Activated naive CD4-positive, alpha-beta T cell treated with anti-CD3 and anti-CD28 coated beads, Interleukin-2, amount 10 ng/mL, durations not matched to agents 7 days and 5 days (primary cell): ENCODE measurements at regions not wholly inside any gene's neighbourhood (a gene's known extent, or its start where the extent isn't known, plus 50 kb on each side); places are given as distances from the start of the nearest gene placed in this dataset.
"Not testable (repeated sequence)": the region's sequence is repeated elsewhere in the genome, so short reads cannot be mapped to it uniquely, and the experiment has no call there.

Experiments
- CTCF ChIA-PET: fragments of 350-600 bp; sonication (Branson Sonifier 250); formaldehyde crosslinking; loops from one replicate; lab custom pipeline; 2021; ENCODE audit warnings: antibody characterized with exemption; lab: Charles Lee
- DNase-seq: peaks from one replicate; pipeline ENCODE4 v3.0.0-alpha.2; 2020
- H3K27ac Mint-ChIP-seq: one replicate; pipeline ENCODE4 v1.8.0; 2021; ENCODE audit warnings: mild to moderate bottlenecking, moderate library complexity, mixed read lengths
- H3K27me3 Mint-ChIP-seq: one replicate; pipeline ENCODE4 v1.8.0; 2021; ENCODE audit warnings: mild to moderate bottlenecking, mixed read lengths
- H3K36me3 Mint-ChIP-seq: one replicate; pipeline ENCODE4 v1.8.0; 2021; ENCODE audit warnings: mixed read lengths
- H3K4me1 Mint-ChIP-seq: one replicate; pipeline ENCODE4 v1.8.0; 2021; ENCODE audit warnings: mixed read lengths
- H3K4me3 Mint-ChIP-seq: one replicate; pipeline ENCODE4 v1.8.0; 2021; ENCODE audit warnings: mild to moderate bottlenecking, moderate library complexity, mixed read lengths
- H3K9me3 Mint-ChIP-seq: one replicate; pipeline ENCODE4 v1.8.0; 2021; ENCODE audit warnings: mixed read lengths

DNA sequence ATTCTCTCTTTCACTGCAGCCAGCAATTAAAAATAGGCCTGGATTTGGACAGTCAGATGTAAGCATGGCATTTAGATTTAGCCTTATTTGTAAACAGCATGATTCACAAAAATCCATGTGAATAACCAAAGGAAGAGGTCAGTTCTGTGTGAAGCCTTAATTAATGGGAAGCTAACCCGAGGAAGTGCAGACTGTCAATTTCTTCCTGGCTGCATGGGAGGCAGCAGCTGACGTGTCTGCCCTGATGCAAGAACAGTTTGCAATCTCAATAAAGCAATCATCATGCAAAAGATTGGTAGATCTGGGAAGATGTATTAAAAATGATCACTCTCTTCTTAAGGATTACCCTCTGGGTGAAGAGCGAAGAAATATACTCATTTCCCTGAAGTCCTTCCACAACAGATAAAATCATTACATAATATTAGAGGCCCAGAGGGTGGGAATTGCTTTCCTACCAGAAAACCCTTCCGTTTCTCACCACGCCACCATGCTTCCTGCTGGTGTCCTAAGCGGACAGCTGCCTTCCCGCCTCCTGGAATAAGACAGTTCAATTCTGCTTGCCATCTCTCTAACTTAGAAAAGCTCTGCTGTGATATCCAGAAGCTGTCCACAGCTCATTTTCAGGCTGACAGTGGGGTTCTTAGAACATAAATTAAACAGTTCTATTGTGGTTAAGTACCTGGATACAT lies 526.7 kb upstream of the NRP1 start:
- Mint-ChIP-seq H3K4me1 (no peaks in the 10 kb centered on the region), H3K27me3 (no peaks in the 10 kb centered on the region), H3K36me3 (no peaks in the 10 kb centered on the region), H3K9me3 (no peaks in the 10 kb centered on the region), H3K27ac (no peak overlapping the region), H3K4me3 (no peak overlapping the region)
- DNase-seq, result no peak
- CTCF ChIA-PET, result no interaction called here

GRCh38 chr10:33860552-33860951 lies 526.1 kb upstream of the NRP1 start:
- no peak overlapping the region for H3K27ac Mint-ChIP-seq
- no peaks in the 10 kb centered on the region for H3K4me1 Mint-ChIP-seq
- no peaks in the 10 kb centered on the region for H3K9me3 Mint-ChIP-seq
- no peaks in the 10 kb centered on the region for H3K36me3 Mint-ChIP-seq
- DNase-seq, result no peak
- no peaks in the 10 kb centered on the region for H3K27me3 Mint-ChIP-seq
- CTCF ChIA-PET, result no interaction called here
- H3K4me3 Mint-ChIP-seq, result no peak overlapping the region

DNA sequence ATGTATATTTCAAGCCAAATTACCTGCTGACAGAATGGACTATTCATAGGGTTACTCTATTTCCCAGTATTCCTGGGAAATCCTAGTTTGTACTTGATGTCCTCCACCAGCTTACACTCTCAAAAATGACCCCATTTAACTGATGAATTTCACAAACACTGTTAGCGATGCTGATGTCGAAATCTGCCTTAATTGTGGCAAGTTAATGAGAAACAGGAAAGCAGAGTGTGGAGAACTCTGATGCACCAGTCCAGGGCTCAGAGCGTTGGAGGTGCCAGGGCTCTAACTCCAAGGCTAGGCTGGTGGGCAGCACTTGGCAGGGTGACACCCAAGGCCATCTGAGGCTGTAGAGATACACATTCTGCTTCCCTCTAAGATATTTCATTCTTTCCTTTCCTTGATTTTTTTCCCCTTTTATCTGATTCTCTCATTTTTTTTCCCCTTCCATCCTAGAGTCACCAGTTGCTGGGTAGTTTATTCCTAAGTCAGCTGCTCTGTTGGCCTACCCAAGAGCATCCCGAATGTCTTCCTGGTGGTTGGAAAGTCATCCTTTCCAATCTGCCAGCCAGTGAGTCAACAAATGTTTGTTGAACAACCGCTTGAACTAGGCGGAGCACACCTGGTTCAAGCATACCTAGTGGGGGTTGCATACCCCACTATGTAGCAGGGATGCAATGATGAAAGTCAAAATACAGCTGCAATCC lies 525.0 kb upstream of the NRP1 start:
- no peaks in the 10 kb centered on the region for H3K36me3 Mint-ChIP-seq
- H3K9me3 Mint-ChIP-seq, result no peaks in the 10 kb centered on the region
- H3K27ac Mint-ChIP-seq, result no peak overlapping the region
- no peaks in the 10 kb centered on the region for H3K4me1 Mint-ChIP-seq
- H3K27me3 Mint-ChIP-seq, result no peaks in the 10 kb centered on the region
- H3K4me3 Mint-ChIP-seq, result no peak overlapping the region
- no peak for DNase-seq
- CTCF ChIA-PET, result no interaction called here

DNA sequence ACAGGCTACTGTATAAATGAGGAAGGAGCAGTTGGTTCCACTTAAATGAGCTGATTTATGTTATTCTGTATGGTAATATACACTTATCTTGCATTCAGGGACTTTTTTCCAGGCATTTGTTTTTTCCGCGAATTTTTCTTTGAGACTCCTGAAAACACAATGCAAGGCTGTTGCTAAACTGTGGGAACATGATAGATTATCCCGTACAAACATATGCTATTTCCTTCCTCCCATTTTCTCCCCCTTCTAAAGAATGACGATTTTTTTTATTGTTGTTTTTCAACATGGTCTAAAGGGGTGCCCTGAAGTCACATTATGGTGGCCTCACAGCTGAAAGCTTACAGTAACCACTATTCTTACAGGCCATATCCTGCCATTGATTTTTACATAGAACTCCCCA lies 523.9 kb upstream of the NRP1 start:
- Mint-ChIP-seq H3K27ac (no peak overlapping the region), H3K36me3 (no peaks in the 10 kb centered on the region), H3K4me3 (no peak overlapping the region), H3K9me3 (no peaks in the 10 kb centered on the region), H3K4me1 (no peaks in the 10 kb centered on the region), H3K27me3 (no peaks in the 10 kb centered on the region)
- CTCF ChIA-PET, result no interaction called here
- no peak for DNase-seq

- H3K36me3 Mint-ChIP-seq, CTCF ChIA-PET, DNase-seq, H3K27ac Mint-ChIP-seq, H3K27me3 Mint-ChIP-seq, H3K9me3 Mint-ChIP-seq, H3K4me1 Mint-ChIP-seq, H3K4me3 Mint-ChIP-seq: not testable (repeated sequence)
These were observed 518.8 kb upstream of the NRP1 start for GRCh38 chr10:33853221-33853620.

DNA sequence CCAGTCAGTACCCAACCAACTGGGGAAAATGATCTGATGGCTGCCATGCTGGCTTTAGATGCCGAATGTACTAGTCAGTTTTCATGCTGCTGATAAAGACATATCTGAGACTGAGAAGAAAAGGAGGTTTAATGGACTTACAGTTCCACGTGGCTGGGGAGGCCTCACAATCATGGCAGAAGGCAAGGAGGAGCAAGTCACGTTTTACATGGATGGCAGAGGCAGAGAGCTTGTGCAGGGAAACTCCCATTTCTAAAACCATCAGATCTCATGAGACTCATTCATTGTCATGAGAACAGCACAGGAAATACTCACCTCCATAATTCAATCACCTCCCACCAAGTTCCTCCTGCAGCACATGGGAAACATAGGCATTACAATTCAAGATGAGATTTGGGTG lies 508.9 kb upstream of the NRP1 start:
- Mint-ChIP-seq H3K4me1 (no peaks in the 10 kb centered on the region), H3K36me3 (no peaks in the 10 kb centered on the region), H3K27me3 (no peaks in the 10 kb centered on the region), H3K4me3 (no peak overlapping the region), H3K9me3 (peaks cover 8% of the 10 kb centered on the region), H3K27ac (no peak overlapping the region)
- no peak for DNase-seq
- CTCF ChIA-PET, result no interaction called here

DNA sequence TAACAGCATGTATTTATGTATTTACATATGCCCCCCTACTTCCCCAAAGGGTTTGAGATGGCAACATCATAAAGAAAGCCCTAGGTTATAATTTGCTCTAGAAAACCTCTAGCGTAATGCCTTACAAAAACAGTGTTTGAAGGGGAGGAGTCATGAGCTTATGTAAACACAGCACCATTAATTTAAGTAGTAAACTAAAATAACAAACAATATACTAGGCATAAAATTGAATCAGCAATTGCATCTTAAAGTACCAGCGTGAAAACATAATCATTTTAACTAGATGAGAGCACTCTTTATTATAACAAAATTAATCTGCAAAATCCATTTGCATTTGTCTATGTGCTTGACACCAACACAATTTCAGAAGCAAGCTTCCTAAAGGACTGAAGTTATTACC lies 507.2 kb upstream of the NRP1 start:
- H3K9me3 Mint-ChIP-seq, result peaks cover 8% of the 10 kb centered on the region
- no peak overlapping the region for H3K27ac Mint-ChIP-seq
- no peak for DNase-seq
- CTCF ChIA-PET, result no interaction called here
- no peaks in the 10 kb centered on the region for H3K27me3 Mint-ChIP-seq
- no peaks in the 10 kb centered on the region for H3K4me1 Mint-ChIP-seq
- H3K36me3 Mint-ChIP-seq, result no peaks in the 10 kb centered on the region
- no peak overlapping the region for H3K4me3 Mint-ChIP-seq

DNA sequence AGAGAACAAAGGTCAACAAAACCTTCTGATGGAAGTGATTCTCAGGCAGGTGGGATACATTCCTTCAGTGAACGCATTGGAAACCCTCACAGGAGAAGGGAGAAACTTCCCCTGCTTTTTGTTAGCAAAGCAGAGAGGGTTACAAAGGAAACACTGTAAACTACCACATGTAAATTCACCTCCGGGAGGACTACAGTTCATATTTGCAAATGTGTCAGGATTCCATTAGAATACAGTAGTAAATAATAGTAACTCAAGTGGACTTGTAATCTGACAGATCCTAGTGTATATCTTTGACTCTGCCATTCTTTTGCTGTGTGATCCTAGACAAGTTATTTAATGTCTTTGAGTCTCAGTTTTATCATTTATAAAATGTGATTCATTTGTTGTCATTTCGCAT lies 504.3 kb upstream of the NRP1 start:
- Mint-ChIP-seq H3K27me3 (no peaks in the 10 kb centered on the region), H3K27ac (no peak overlapping the region), H3K36me3 (no peaks in the 10 kb centered on the region), H3K4me3 (no peak overlapping the region), H3K9me3 (peaks cover 5% of the 10 kb centered on the region), H3K4me1 (no peaks in the 10 kb centered on the region)
- DNase-seq, result no peak
- CTCF ChIA-PET, result no interaction called here

DNA sequence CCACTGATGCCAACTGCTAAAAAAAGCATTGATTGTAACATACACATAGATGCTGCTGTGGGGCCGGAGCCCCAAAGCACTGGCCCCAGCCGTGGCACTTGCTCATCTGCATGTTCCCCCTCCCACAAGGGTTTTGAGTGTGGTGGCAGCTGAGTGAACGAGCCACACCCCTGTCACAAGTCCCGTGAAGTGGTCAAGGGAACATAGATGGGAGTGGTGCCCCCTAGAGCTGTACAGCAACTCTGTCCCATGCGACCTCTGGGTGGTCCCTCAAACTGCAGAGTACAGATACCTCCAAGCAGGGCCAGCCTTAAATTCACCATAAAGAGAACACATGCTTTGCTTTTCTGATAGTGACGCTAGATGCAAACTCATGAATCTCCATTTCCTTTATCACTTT lies 503.3 kb upstream of the NRP1 start:
- CTCF ChIA-PET, result no interaction called here
- Mint-ChIP-seq H3K9me3 (no peaks in the 10 kb centered on the region), H3K36me3 (no peaks in the 10 kb centered on the region), H3K4me3 (no peak overlapping the region), H3K4me1 (no peaks in the 10 kb centered on the region), H3K27me3 (no peaks in the 10 kb centered on the region), H3K27ac (no peak overlapping the region)
- DNase-seq, result no peak

DNA sequence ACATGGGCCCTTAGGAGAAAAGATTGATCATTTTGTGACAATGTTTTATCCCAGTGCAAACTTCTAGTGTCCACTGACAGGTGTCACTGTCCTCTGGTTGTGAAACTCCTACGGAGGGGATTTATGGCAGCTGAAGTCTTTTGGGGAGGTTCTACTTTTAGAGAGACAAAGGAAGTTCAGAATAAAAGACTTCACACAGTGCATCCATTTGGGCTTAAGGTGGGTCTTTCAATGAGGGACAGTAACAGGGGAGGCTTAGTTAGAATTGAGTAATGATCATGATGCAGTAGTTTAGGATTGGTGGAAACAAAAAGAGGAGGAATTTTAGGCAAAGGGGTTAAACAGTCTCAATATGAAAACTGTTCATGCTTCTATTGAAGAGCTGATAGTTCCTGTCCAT lies 501.1 kb upstream of the NRP1 start:
- Mint-ChIP-seq H3K27ac (no peak overlapping the region), H3K4me3 (no peak overlapping the region), H3K27me3 (no peaks in the 10 kb centered on the region), H3K9me3 (no peaks in the 10 kb centered on the region), H3K4me1 (no peaks in the 10 kb centered on the region), H3K36me3 (no peaks in the 10 kb centered on the region)
- CTCF ChIA-PET, result no interaction called here
- no peak for DNase-seq

DNA sequence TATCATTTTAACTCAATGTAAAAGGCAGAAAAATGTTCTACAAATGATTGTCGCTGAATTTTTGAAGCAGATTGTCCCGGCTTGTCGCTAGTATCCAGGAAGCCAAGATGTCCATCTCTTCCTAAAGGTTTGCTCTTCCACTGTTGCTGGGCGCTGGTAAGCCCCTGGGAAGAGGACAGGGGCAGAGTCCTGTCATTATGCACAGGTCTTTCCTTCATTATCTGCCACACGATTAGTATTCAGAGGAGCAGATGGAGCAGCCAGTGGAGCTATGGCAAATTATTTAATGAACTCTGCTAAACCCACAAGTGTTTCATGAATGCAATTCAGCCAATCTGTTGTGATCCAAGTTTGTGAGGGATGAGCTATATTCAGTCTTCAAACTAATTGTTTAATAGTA lies 499.1 kb upstream of the NRP1 start:
- no peak for DNase-seq
- H3K27ac Mint-ChIP-seq, result no peak overlapping the region
- peaks cover 9% of the 10 kb centered on the region for H3K9me3 Mint-ChIP-seq
- H3K4me3 Mint-ChIP-seq, result no peak overlapping the region
- H3K4me1 Mint-ChIP-seq, result no peaks in the 10 kb centered on the region
- CTCF ChIA-PET, result no interaction called here
- H3K27me3 Mint-ChIP-seq, result no peaks in the 10 kb centered on the region
- H3K36me3 Mint-ChIP-seq, result no peaks in the 10 kb centered on the region

DNA sequence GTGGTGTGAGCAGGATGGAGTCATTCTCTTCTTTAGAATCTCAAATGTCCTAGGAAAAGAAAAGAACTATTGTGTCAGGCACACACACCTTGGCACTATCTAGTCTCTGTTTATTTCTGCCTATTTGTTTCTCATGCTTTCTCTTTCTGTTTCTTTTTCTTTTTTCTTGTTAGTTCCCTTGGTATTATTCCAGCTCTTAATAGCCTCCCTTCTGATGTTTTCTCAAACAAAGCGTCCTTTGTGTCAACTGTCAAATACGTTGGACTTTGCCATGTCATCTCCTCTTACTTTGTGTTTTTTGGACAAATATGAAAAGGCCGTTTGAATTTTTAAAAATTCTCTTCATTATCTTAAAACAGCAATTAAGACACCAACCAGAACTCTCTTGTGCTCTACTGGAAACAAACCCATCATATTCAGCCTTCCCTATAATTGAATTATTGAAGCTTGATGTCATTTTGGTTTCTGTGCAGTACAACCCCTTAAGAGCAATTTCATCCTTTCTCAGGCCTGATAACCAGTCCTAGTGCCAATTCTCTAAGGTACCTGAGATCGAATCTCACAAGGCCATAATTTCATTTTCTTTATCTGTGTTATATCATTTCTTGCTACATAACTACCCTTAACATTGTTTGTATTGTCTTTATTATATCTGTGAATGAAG lies 497.8 kb upstream of the NRP1 start:
- peaks cover 9% of the 10 kb centered on the region for H3K9me3 Mint-ChIP-seq
- H3K27ac Mint-ChIP-seq, result no peak overlapping the region
- no peaks in the 10 kb centered on the region for H3K27me3 Mint-ChIP-seq
- DNase-seq, result no peak
- no peak overlapping the region for H3K4me3 Mint-ChIP-seq
- CTCF ChIA-PET, result no interaction called here
- H3K36me3 Mint-ChIP-seq, result no peaks in the 10 kb centered on the region
- H3K4me1 Mint-ChIP-seq, result no peaks in the 10 kb centered on the region

DNA sequence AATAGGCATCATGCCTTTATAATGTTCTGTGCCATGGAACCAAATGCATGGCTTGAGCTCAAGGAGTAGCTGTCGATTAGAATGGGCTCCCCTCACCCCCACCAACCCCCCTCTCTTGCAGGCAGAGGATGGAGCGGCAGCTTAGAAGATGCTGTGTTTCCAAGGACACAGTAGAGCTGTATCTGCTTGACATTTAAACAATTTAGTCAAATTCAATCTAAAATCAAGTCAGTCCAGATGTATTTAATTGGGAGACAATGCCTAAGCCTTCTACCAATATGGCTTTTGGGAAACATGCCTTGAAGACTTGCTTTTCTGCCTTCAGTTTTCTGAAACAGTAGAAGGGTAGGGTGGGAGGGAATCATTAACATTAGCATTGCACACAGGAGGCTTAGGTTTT lies 497.1 kb upstream of the NRP1 start:
- Mint-ChIP-seq H3K9me3 (peaks cover 11% of the 10 kb centered on the region), H3K27ac (no peak overlapping the region), H3K36me3 (no peaks in the 10 kb centered on the region), H3K4me3 (no peak overlapping the region), H3K4me1 (no peaks in the 10 kb centered on the region), H3K27me3 (no peaks in the 10 kb centered on the region)
- CTCF ChIA-PET, result no interaction called here
- DNase-seq, result no peak

GRCh38 chr10:33829899-33830298 lies 495.4 kb upstream of the NRP1 start:
- H3K4me1 Mint-ChIP-seq, CTCF ChIA-PET, H3K27me3 Mint-ChIP-seq, DNase-seq, H3K27ac Mint-ChIP-seq, H3K4me3 Mint-ChIP-seq, H3K36me3 Mint-ChIP-seq: not testable (repeated sequence)
- H3K9me3 Mint-ChIP-seq, result peaks cover 11% of the 10 kb centered on the region

GRCh38 chr10:33828592-33828991 lies 494.1 kb upstream of the NRP1 start:
- Mint-ChIP-seq H3K4me3 (no peak overlapping the region), H3K36me3 (no peaks in the 10 kb centered on the region), H3K9me3 (peaks cover 11% of the 10 kb centered on the region), H3K4me1 (no peaks in the 10 kb centered on the region), H3K27me3 (no peaks in the 10 kb centered on the region), H3K27ac (no peak overlapping the region)
- no peak for DNase-seq
- CTCF ChIA-PET, result no interaction called here
